ENCODE measurements at regions not wholly inside any gene's neighbourhood (a gene's known extent, or its start where the extent isn't known, plus 50 kb on each side); places are given as distances from the start of the nearest gene placed in this dataset.

DNA sequence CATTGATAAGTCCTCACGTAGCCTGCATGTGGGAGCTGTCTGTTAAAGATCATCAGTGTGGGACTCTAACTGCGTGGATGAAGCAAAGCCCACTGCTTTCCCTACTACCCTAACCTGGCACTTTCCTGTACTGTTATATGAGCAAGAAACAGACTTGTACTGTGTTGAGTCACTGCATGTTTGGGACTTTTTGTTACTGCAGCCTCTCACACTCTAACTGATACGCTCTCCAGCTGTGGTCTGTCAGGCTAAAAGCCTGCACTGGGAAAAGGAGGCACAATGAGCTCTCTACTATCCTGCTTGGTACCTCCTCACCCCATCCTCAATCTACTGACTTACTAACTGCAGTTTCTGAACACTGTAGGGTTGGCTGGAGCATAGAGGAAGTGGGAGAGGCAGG lies 93.7 kb upstream of the PLET1 start:
- TF ChIP-seq POLR2A (IDR thresholded peaks at IDR 0.05; ENCODE audit: low read depth, low read length) (no peak), POLR2AphosphoS5 (IDR thresholded peaks at IDR 0.05; ENCODE audit: low read depth, low read length) (no peak), TAF1 (IDR thresholded peaks at IDR 0.05; ENCODE audit: low read depth, low read length) (no peak)

All from GM12891 (cell line).